Skeletal muscle tissue (tissue), 3 donors: ENCODE measurements at regions not wholly inside any gene's neighbourhood (a gene's known extent, or its start where the extent isn't known, plus 50 kb on each side); places are given as distances from the start of the nearest gene placed in this dataset.

Source experiments
- H3K27ac ChIP-seq: one replicate; pipeline ENCODE4 v1.7.0; 2013; ENCODE audit warnings: mild to moderate bottlenecking, low read depth, low read length, inconsistent platforms
- H3K27me3 ChIP-seq, 3 donors: one replicate each; pipeline ENCODE4 v1.7.0; 2013; ENCODE audit warnings: low read length in 3 of 3; ENCODE audit not compliant: control insufficient read depth in 3 of 3, insufficient read depth in 3 of 3
- H3K36me3 ChIP-seq, 3 donors: one replicate each; pipeline ENCODE4 v1.7.0; 2013; ENCODE audit warnings: low read length in 3 of 3; ENCODE audit not compliant: control insufficient read depth in 3 of 3, insufficient read depth in 3 of 3
- H3K4me1 ChIP-seq, 3 donors: one replicate each; pipeline ENCODE4 v1.7.0; 2013; ENCODE audit warnings: low read length in 3 of 3, mild to moderate bottlenecking in 3 of 3; ENCODE audit not compliant: control insufficient read depth in 3 of 3, insufficient read depth in 3 of 3
- H3K4me3 ChIP-seq, 3 donors: one replicate each; pipeline ENCODE4 v1.7.0; 2013; ENCODE audit warnings: low read length in 3 of 3
- H3K9ac ChIP-seq, 3 donors: one replicate each; pipeline ENCODE4 v1.7.0; 2013; ENCODE audit warnings: low read length in 3 of 3, mild to moderate bottlenecking in 3 of 3, moderate library complexity in 2 of 3, low read depth in 1 of 3
- H3K9me3 ChIP-seq, 3 donors: one replicate each; pipeline ENCODE4 v1.7.0; 2013; ENCODE audit warnings: low read length in 3 of 3; ENCODE audit not compliant: control insufficient read depth in 3 of 3
- donor health status: Osteomylitis.

DNA sequence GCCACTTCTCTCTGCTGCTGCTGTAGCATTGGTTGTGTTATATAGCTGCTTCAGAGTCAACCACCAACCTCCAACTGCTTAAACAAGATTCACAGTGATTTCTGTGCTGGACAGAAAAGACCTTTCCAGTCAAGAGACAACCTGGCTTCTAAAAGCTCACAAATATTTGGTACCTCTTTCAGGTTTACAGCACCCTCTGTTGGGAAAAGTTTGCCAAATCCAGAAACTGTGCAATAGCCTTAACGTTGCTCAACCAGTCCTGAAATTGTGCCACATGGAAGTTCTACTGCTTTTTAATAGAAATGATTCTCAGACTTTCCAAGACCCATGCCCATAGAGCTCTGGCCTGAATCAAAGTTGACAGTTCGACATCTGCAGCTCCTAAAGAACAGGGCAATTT is 842.1 kb upstream of the HTR2C start:
- H3K9ac ChIP-seq, result no peak overlapping the region
- H3K36me3 ChIP-seq, result no peaks in the 10 kb centered on the region
- H3K4me1 ChIP-seq, result no peaks in the 10 kb centered on the region
- peaks cover 0 to 3% (median 0%) of the 10 kb centered on the region in 3 donors for H3K27me3 ChIP-seq
- no peak overlapping the region for H3K4me3 ChIP-seq
- H3K9me3 ChIP-seq, result peaks cover 0 to under 1% (median 0%) of the 10 kb centered on the region in 3 donors
- no peak overlapping the region for H3K27ac ChIP-seq

DNA sequence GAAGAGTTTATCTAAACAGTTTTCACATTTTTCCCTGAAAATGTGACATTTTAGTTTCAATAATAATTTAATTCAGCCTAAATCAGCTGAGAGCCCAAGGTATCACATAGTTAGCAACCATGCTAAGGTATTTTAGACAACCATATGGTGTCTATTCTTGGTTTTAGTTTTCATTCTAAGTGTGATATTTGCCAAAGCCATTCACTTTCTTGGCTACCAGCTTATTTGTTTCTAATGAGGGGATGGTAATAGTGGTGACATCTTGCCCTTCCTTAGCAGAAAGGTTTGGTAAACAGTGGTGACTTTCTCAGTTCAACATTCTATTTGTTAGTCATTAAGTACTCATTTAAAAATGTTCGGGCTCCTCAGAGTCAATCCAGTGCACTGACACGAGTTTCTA is 854.9 kb upstream of the HTR2C start:
- no peak overlapping the region for H3K27ac ChIP-seq

GRCh38 chrX:113726898-113727297 is 857.0 kb upstream of the HTR2C start:
- Histone ChIP-seq H3K27me3 (no peaks in the 10 kb centered on the region), H3K27ac (no peak overlapping the region), H3K9me3 (no peaks in the 10 kb centered on the region)

More for the DNA sequence above, 854.9 kb upstream of the HTR2C start:
- no peak overlapping the region for H3K4me3 ChIP-seq
- no peaks in the 10 kb centered on the region for H3K27me3 ChIP-seq
- no peaks in the 10 kb centered on the region for H3K4me1 ChIP-seq
- H3K36me3 ChIP-seq, result no peaks in the 10 kb centered on the region
- H3K9ac ChIP-seq, result no peak overlapping the region
- H3K9me3 ChIP-seq, result no peaks in the 10 kb centered on the region

GRCh38 chrX:113726466-113726865 is 857.4 kb upstream of the HTR2C start:
- Histone ChIP-seq H3K27ac (no peak overlapping the region), H3K36me3 (no peaks in the 10 kb centered on the region), H3K4me1 (no peaks in the 10 kb centered on the region), H3K27me3 (no peaks in the 10 kb centered on the region), H3K9ac (no peak overlapping the region), H3K4me3 (no peak overlapping the region), H3K9me3 (no peaks in the 10 kb centered on the region)

More at GRCh38 chrX:113726898-113727297, 857.0 kb upstream of the HTR2C start:
- no peaks in the 10 kb centered on the region for H3K36me3 ChIP-seq
- no peak overlapping the region for H3K4me3 ChIP-seq
- H3K9ac ChIP-seq, result no peak overlapping the region
- H3K4me1 ChIP-seq, result no peaks in the 10 kb centered on the region

DNA sequence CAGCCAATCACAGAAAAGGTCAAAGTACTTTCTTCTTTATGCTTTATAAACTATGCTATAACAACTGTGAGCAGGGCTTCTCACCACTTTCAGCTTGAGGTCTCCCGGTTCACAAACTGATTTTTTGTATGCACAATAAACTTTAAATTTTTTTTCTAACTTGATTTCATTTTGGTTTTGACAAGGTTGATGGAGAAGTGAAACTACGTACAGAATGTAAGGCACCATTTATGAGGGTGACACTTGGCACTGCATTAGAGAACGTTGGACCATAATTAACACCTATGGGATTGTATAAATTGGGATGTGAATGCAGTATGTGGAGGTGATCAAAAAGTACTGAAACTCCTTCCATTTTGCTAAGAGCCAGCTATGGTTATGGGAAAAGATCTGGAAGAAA is 857.9 kb upstream of the HTR2C start:
- Histone ChIP-seq H3K9ac (no peak overlapping the region), H3K27me3 (no peaks in the 10 kb centered on the region), H3K4me3 (no peak overlapping the region), H3K27ac (no peak overlapping the region), H3K36me3 (no peaks in the 10 kb centered on the region), H3K9me3 (no peaks in the 10 kb centered on the region), H3K4me1 (no peaks in the 10 kb centered on the region)

DNA sequence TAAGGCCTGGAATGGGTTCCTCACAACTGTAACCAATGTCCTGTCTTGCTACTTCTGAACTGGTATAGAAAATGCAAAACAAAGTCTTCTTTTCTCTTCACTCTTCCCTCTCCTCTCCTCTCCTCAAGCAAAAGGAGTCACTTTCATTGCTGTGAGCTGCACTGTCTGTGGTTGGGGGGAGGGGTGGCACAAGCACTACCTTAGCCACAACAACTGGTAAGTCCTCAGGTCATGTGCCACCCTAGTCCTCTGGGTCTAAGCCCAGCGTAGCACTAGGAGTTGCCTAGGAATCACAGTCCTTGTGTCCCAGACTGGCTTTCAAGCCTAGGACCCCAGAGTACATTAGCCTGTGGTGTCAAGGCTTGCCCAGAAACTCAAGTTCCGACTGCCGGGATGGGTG is 859.3 kb upstream of the AMOT start:
- Histone ChIP-seq H3K9ac (no peak overlapping the region), H3K36me3 (no peaks in the 10 kb centered on the region), H3K9me3 (no peaks in the 10 kb centered on the region), H3K27ac (no peak overlapping the region), H3K4me3 (no peak overlapping the region), H3K4me1 (no peaks in the 10 kb centered on the region), H3K27me3 (no peaks in the 10 kb centered on the region)

DNA sequence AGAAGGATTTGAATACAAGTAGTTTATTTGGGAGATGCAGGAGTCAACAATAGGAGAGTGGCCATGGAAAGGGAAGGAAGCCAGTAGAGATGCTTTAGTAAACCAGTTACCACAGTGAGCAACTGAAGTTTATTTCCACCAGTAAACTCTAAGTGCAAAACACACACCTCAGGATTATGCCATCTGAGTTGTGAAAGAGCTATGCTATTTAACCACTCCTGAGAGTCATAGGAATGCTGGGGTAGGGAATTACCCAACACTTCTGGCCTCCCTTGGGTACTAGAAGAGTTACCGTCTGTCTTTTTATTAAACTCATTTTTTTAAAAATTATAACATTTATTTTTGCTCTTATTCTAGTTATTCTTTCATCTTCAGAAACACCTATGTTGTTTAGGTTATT is 834.6 kb upstream of the AMOT start:
- H3K36me3 ChIP-seq, result no peaks in the 10 kb centered on the region
- H3K27ac ChIP-seq, result no peak overlapping the region
- no peaks in the 10 kb centered on the region for H3K27me3 ChIP-seq
- H3K4me3 ChIP-seq, result no peak overlapping the region
- no peak overlapping the region for H3K9ac ChIP-seq
- no peaks in the 10 kb centered on the region for H3K4me1 ChIP-seq
- H3K9me3 ChIP-seq, result no peaks in the 10 kb centered on the region

- H3K9me3 ChIP-seq, result no peaks in the 10 kb centered on the region
- no peak overlapping the region for H3K9ac ChIP-seq
- H3K4me1 ChIP-seq, result no peaks in the 10 kb centered on the region
- no peak overlapping the region for H3K4me3 ChIP-seq
- H3K36me3 ChIP-seq, result no peaks in the 10 kb centered on the region
- no peak overlapping the region for H3K27ac ChIP-seq
- H3K27me3 ChIP-seq, result no peaks in the 10 kb centered on the region
These were observed 810.7 kb upstream of the AMOT start for GRCh38 chrX:113651306-113651705.

GRCh38 chrX:113644426-113644825 is 803.8 kb upstream of the AMOT start:
- Histone ChIP-seq H3K36me3 (no peaks in the 10 kb centered on the region), H3K9ac (no peak overlapping the region), H3K9me3 (no peaks in the 10 kb centered on the region), H3K27ac (no peak overlapping the region), H3K4me1 (no peaks in the 10 kb centered on the region), H3K4me3 (no peak overlapping the region), H3K27me3 (no peaks in the 10 kb centered on the region)

DNA sequence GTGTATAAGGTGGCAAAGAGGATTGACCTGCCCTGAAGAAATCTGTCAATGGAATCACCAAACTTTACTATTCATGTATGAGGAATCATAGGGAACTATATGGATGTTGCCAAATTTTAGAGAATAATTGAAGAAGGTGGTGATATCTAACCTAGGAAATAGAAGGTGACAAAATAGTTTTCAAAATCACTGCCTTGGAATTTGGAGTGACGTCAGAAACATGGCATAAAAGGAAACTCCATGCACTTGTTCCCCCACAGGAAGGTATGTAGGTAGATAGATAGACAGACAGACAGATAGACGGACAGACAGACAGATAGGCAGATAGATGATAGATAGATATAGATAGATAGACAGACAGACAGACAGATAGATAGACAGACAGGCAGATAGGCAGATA is 793.9 kb upstream of the AMOT start:
- H3K27me3 ChIP-seq, result no peaks in the 10 kb centered on the region
- H3K36me3 ChIP-seq, result no peaks in the 10 kb centered on the region
- no peaks in the 10 kb centered on the region for H3K9me3 ChIP-seq
- no peak overlapping the region for H3K27ac ChIP-seq
- H3K4me1 ChIP-seq, result no peaks in the 10 kb centered on the region
- no peak overlapping the region for H3K9ac ChIP-seq
- no peak overlapping the region for H3K4me3 ChIP-seq

DNA sequence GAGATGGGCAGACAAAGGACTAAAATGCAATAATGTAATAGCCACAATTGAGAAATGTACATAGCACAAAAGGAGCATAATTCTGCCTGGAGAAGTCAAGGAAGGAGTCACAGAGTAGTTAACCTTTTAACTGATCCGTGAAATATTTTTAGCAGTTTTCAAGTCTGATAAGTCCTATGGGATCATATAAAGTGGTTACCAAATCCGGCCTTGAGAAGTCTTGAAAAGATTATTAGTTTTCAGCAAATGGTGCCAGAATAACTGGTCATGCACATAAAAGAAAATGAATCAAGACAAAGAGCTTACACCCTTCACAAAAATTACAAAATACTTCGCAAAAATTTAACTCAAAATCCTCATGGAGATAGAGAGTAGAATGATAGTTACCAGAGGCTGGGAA is 788.7 kb upstream of the AMOT start:
- Histone ChIP-seq H3K9me3 (no peaks in the 10 kb centered on the region), H3K27me3 (peaks cover 0 to 3% (median 0%) of the 10 kb centered on the region in 3 donors), H3K27ac (no peak overlapping the region), H3K4me1 (no peaks in the 10 kb centered on the region), H3K9ac (no peak overlapping the region), H3K36me3 (no peaks in the 10 kb centered on the region), H3K4me3 (no peak overlapping the region)
